ENCODE measurements at regions not wholly inside any gene's neighbourhood (a gene's known extent, or its start where the extent isn't known, plus 50 kb on each side); places are given as distances from the start of the nearest gene placed in this dataset.

DNA sequence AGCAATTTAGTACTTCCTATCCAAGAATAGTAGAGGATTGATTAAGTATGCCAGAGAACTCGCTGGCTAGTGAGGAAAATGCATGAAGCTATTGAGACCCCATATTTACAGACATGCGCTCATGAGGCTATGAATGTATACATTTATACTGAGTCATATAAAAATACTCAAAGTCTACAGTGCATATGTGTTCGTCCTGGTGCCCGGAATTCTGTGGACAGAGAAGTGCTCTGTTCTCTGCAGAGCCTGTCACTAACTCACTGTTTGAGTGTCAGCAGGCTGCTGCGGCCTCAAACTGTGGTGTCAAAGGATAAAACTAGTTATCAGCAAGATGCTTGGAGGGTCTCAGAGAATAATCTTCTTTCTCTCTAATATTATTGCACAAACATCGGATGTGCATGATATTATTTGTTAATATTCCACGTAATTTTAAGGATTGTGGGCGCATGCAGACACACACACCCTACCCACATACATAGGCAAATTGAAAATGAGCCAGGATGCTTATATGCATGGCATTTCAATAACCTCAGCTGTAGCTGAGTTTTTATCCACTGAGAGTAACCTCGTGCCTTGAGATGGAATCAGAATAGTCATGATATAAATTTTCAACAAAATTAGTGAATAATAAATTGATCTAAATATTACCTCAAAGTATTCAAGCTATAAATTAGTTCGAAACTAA lies 50.0 kb upstream of the TSC22D2 start:
- Histone ChIP-seq H3K27me3 (ENCODE audit: control insufficient read depth, extremely low read depth, insufficient read depth, low read length) (no peaks in the 10 kb centered on the region), H4K20me1 (ENCODE audit: control insufficient read depth, extremely low read depth, insufficient read depth, low read length) (no peaks in the 10 kb centered on the region), H3K4me1 (ENCODE audit: control insufficient read depth, extremely low read depth, insufficient read depth, low read length) (peaks cover 13% of the 10 kb centered on the region), H3K79me2 (ENCODE audit: control insufficient read depth, insufficient read depth, low read length) (no peaks in the 10 kb centered on the region), H2AFZ (ENCODE audit: control insufficient read depth, low read length) (no peak overlapping the region), H3K9me1 (ENCODE audit: control insufficient read depth, extremely low read depth, insufficient read depth, low read length) (no peaks in the 10 kb centered on the region), H3K4me3 (ENCODE audit: control insufficient read depth in 2 of 3, extremely low read depth in 1 of 3, insufficient read depth in 2 of 3, low read depth in 1 of 3, low read length in 3 of 3) (no peak overlapping the region), H3K9ac (ENCODE audit: control insufficient read depth, extremely low read depth, insufficient read depth, low read length) (no peak overlapping the region), H3K27ac (ENCODE audit: control insufficient read depth, insufficient read depth, low read length) (no peak overlapping the region), H3K9me3 (ENCODE audit: control insufficient read depth, low read depth, low read length) (no peaks in the 10 kb centered on the region), H3K36me3 (ENCODE audit: control insufficient read depth in 2 of 2, extremely low read depth in 1 of 2, insufficient read depth in 2 of 2, low read length in 2 of 2) (no peaks in the 10 kb centered on the region), H3K4me2 (ENCODE audit: control insufficient read depth, extremely low read depth, insufficient read depth, low read depth, low read length) (no peak overlapping the region)
- no peak for DNase-seq (ENCODE audit: low read depth, low spot score)
- no peak for TF ChIP-seq EZH2 (IDR thresholded peaks at IDR 0.05; ENCODE audit: low read length)
- TF ChIP-seq, protein P1, sequence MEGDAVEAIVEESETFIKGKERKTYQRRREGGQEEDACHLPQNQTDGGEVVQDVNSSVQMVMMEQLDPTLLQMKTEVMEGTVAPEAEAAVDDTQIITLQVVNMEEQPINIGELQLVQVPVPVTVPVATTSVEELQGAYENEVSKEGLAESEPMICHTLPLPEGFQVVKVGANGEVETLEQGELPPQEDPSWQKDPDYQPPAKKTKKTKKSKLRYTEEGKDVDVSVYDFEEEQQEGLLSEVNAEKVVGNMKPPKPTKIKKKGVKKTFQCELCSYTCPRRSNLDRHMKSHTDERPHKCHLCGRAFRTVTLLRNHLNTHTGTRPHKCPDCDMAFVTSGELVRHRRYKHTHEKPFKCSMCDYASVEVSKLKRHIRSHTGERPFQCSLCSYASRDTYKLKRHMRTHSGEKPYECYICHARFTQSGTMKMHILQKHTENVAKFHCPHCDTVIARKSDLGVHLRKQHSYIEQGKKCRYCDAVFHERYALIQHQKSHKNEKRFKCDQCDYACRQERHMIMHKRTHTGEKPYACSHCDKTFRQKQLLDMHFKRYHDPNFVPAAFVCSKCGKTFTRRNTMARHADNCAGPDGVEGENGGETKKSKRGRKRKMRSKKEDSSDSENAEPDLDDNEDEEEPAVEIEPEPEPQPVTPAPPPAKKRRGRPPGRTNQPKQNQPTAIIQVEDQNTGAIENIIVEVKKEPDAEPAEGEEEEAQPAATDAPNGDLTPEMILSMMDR (optimal IDR thresholded peaks at IDR 0.05 in 1 of 3, IDR thresholded peaks at IDR 0.05 in 1 of 3, conservative IDR thresholded peaks at IDR 0.05 in 1 of 3; ENCODE audit: extremely low read depth in 1 of 3, insufficient read depth in 2 of 3, low read length in 3 of 3): no peak
- no peak for FAIRE-seq
- dilution Hi-C loops (cut with MboI; ENCODE audit: extremely low pct_ligation_motif_present, low sequenced_read_pairs): no loop called here

DNA sequence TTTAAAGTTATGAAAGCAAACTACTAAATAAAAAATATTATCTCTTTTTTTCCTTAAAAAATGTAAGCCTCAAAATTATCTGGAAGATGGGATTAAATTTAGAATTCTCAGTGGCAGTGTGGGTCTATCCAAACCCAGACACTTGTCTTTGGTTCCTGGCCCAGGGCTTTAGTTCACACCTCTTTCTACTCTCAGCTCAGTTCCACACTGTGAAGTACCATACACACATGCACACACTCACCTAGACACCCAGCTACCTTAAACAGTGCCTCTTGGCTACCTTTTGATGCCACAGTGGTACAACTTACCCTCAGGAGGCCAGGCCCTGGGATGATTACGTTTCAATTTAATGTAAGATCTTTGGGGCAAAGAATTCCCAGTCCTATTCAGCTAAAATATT lies 51.0 kb upstream of the TSC22D2 start:
- H3K79me2 ChIP-seq (ENCODE audit: control insufficient read depth, insufficient read depth, low read length): no peaks in the 10 kb centered on the region
- H3K9ac ChIP-seq (ENCODE audit: control insufficient read depth, extremely low read depth, insufficient read depth, low read length): no peak overlapping the region
- no peaks in the 10 kb centered on the region for H3K9me3 ChIP-seq (ENCODE audit: control insufficient read depth, low read depth, low read length)
- no peaks in the 10 kb centered on the region for H4K20me1 ChIP-seq (ENCODE audit: control insufficient read depth, extremely low read depth, insufficient read depth, low read length)
- H3K4me2 ChIP-seq (ENCODE audit: control insufficient read depth, extremely low read depth, insufficient read depth, low read depth, low read length): no peak overlapping the region
- H3K36me3 ChIP-seq (ENCODE audit: control insufficient read depth in 2 of 2, extremely low read depth in 1 of 2, insufficient read depth in 2 of 2, low read length in 2 of 2): no peaks in the 10 kb centered on the region
- H3K9me1 ChIP-seq (ENCODE audit: control insufficient read depth, extremely low read depth, insufficient read depth, low read length): no peaks in the 10 kb centered on the region
- no peak overlapping the region for H2AFZ ChIP-seq (ENCODE audit: control insufficient read depth, low read length)
- no peak overlapping the region for H3K4me3 ChIP-seq (ENCODE audit: control insufficient read depth in 2 of 3, extremely low read depth in 1 of 3, insufficient read depth in 2 of 3, low read depth in 1 of 3, low read length in 3 of 3)
- DNase-seq (ENCODE audit: low read depth, low spot score): no peak
- dilution Hi-C loops (cut with MboI; ENCODE audit: extremely low pct_ligation_motif_present, low sequenced_read_pairs): no loop called here
- H3K27ac ChIP-seq (ENCODE audit: control insufficient read depth, insufficient read depth, low read length): no peak overlapping the region
- peaks cover 11% of the 10 kb centered on the region for H3K4me1 ChIP-seq (ENCODE audit: control insufficient read depth, extremely low read depth, insufficient read depth, low read length)
- no peak for TF ChIP-seq EZH2 (IDR thresholded peaks at IDR 0.05; ENCODE audit: low read length)
- TF ChIP-seq, protein P1 (optimal IDR thresholded peaks at IDR 0.05 in 1 of 3, IDR thresholded peaks at IDR 0.05 in 1 of 3, conservative IDR thresholded peaks at IDR 0.05 in 1 of 3; ENCODE audit: extremely low read depth in 1 of 3, insufficient read depth in 2 of 3, low read length in 3 of 3): no peak
- FAIRE-seq: no peak
- no peaks in the 10 kb centered on the region for H3K27me3 ChIP-seq (ENCODE audit: control insufficient read depth, extremely low read depth, insufficient read depth, low read length)
